ENCODE measurements at regions not wholly inside any gene's neighbourhood (a gene's known extent, or its start where the extent isn't known, plus 50 kb on each side); places are given as distances from the start of the nearest gene placed in this dataset.

- no peak for DNase-seq (ENCODE audit: low spot score)
These were observed 115.9 kb downstream of the OMA1 start for GRCh38 chr1:58430421-58431275.

GRCh38 chr1:58426918-58427317, 119.6 kb downstream of the OMA1 start:
- no peak for DNase-seq (ENCODE audit: low spot score)

GRCh38 chr1:58422436-58422835, 124.1 kb downstream of the OMA1 start:
- DNase-seq (ENCODE audit: low spot score) = no peak

GRCh38 chr1:58418283-58419228, 128.0 kb downstream of the OMA1 start:
- DNase-seq (ENCODE audit: low spot score) = no peak

GRCh38 chr1:58412071-58412580, 134.4 kb downstream of the OMA1 start:
- no peak for DNase-seq (ENCODE audit: low spot score)

- no peak for DNase-seq (ENCODE audit: low spot score)
These were observed 136.6 kb downstream of the OMA1 start for GRCh38 chr1:58409890-58410289.

GRCh38 chr1:58409336-58409735, 137.2 kb downstream of the OMA1 start:
- DNase-seq (ENCODE audit: low spot score) = no peak

GRCh38 chr1:58406301-58407071, 140.0 kb downstream of the OMA1 start:
- DNase-seq (ENCODE audit: low spot score) = no peak

- no peak for DNase-seq (ENCODE audit: low spot score)
These were observed 140.9 kb downstream of the OMA1 start for GRCh38 chr1:58405660-58406059.

GRCh38 chr1:58403894-58404293, 142.6 kb downstream of the OMA1 start:
- no peak for DNase-seq (ENCODE audit: low spot score)

- no peak for DNase-seq (ENCODE audit: low spot score)
These were observed 144.1 kb downstream of the OMA1 start for GRCh38 chr1:58402444-58402843.

- DNase-seq (ENCODE audit: low spot score) = no peak
These were observed 144.5 kb downstream of the OMA1 start for GRCh38 chr1:58401991-58402390.

GRCh38 chr1:58399176-58399575, 147.3 kb downstream of the OMA1 start:
- DNase-seq (ENCODE audit: low spot score) = no peak

- no peak for DNase-seq (ENCODE audit: low spot score)
These were observed 147.8 kb downstream of the OMA1 start for GRCh38 chr1:58398714-58399113.

GRCh38 chr1:58397187-58397820, 149.2 kb downstream of the OMA1 start:
- no peak for DNase-seq (ENCODE audit: low spot score)

GRCh38 chr1:58396150-58396549, 150.4 kb downstream of the OMA1 start:
- DNase-seq (ENCODE audit: low spot score) = no peak

- peak; percentile 80 for DNase-seq (ENCODE audit: low spot score)
These were observed 151.2 kb downstream of the OMA1 start for GRCh38 chr1:58395355-58395754.

GRCh38 chr1:58392083-58392482, 154.4 kb downstream of the OMA1 start:
- DNase-seq (ENCODE audit: low spot score) = no peak

- DNase-seq (ENCODE audit: low spot score) = no peak
These were observed 155.0 kb downstream of the OMA1 start for GRCh38 chr1:58391514-58391913.

GRCh38 chr1:58391056-58391455, 155.5 kb downstream of the OMA1 start:
- DNase-seq (ENCODE audit: low spot score) = no peak

GRCh38 chr1:58390091-58390490, 156.4 kb downstream of the OMA1 start:
- DNase-seq (ENCODE audit: low spot score) = no peak
